A549 (cell line): ENCODE measurements at regions not wholly inside any gene's neighbourhood (a gene's known extent, or its start where the extent isn't known, plus 50 kb on each side); places are given as distances from the start of the nearest gene placed in this dataset.

Source experiments
- ATOH8 ChIP-seq: fragments of 250-450 bp; sonication (Bioruptor Pico); IDR thresholded peaks from 2 replicates; pipeline ENCODE4 v1.5.0; 2020; ENCODE audit warnings: low read depth, mild to moderate bottlenecking, moderate library complexity
- BCL3 ChIP-seq: fragments of >200 bp; sonication (Bioruptor Twin); formaldehyde crosslinking; IDR thresholded peaks from 3 replicates; pipeline ENCODE4 v1.6.1; 2016
- BHLHE40 ChIP-seq: IDR thresholded peaks from 2 replicates; pipeline ENCODE4 v1.6.1; 2012; ENCODE audit warnings: low read depth, low read length, inconsistent platforms
- CTCF ChIP-seq: fragments of >200 bp; sonication (Bioruptor Twin); formaldehyde crosslinking; IDR thresholded peaks from 3 replicates; pipeline ENCODE4 v1.5.1; 2016
- POLR2A ChIP-seq: IDR thresholded peaks from 2 replicates; pipeline ENCODE4 v1.6.1; 2012; ENCODE audit warnings: mild to moderate bottlenecking, low read length

GRCh38 chr4:96946552-96946951, 1106.7 kb downstream of the PDHA2 start:
- TF ChIP-seq CTCF = no peak
- no peak for TF ChIP-seq BHLHE40
- no peak for TF ChIP-seq ATOH8 (CRISPR knock-in tag)
- no peak for TF ChIP-seq BCL3
- TF ChIP-seq POLR2A = no peak
